Astrocyte (in vitro differentiated cells and primary cell): ENCODE measurements at regions not wholly inside any gene's neighbourhood (a gene's known extent, or its start where the extent isn't known, plus 50 kb on each side); places are given as distances from the start of the nearest gene placed in this dataset.

Experiments
- DNase-seq: peaks from one replicate; pipeline ENCODE4 v3.0.0-alpha.2; 2010; ENCODE audit warnings: low read depth
- FAIRE-seq: peaks from 2 replicates; lab custom pipeline; 2011; peaks lifted over from hg19 to GRCh38; lab: Jason Lieb, UNC
- H2AFZ ChIP-seq: 2 replicates; pipeline ENCODE4 v1.6.0; 2012; ENCODE audit warnings: low read depth, low read length, inconsistent platforms
- H3K27ac ChIP-seq: 2 replicates; pipeline ENCODE4 v1.5.1; 2011; ENCODE audit warnings: low read depth, low read length, inconsistent platforms
- H3K27me3 ChIP-seq: 2 replicates; pipeline ENCODE4 v1.6.0; 2011; ENCODE audit warnings: low read length, inconsistent platforms; ENCODE audit not compliant: insufficient read depth
- H3K36me3 ChIP-seq: 2 replicates; pipeline ENCODE4 v1.5.1; 2011; ENCODE audit warnings: low read length, inconsistent platforms; ENCODE audit not compliant: insufficient read depth
- H3K4me1 ChIP-seq: 2 replicates; pipeline ENCODE4 v1.5.1; 2011; ENCODE audit warnings: low read length, inconsistent platforms; ENCODE audit not compliant: insufficient read depth
- H3K4me2 ChIP-seq: 2 replicates; pipeline ENCODE4 v1.6.0; 2012; ENCODE audit warnings: low read length, inconsistent platforms
- H3K4me3 ChIP-seq: 2 replicates; pipeline ENCODE4 v1.5.1; 2011; ENCODE audit warnings: low read depth, mild to moderate bottlenecking, low read length, inconsistent platforms; ENCODE audit not compliant: insufficient read depth
- H3K79me2 ChIP-seq: 2 replicates; pipeline ENCODE4 v1.6.0; 2012; ENCODE audit warnings: mild to moderate bottlenecking, low read length, inconsistent platforms; ENCODE audit not compliant: insufficient read depth
- H3K9ac ChIP-seq: 2 replicates; pipeline ENCODE4 v1.6.0; 2012; ENCODE audit warnings: mild to moderate bottlenecking, low read length, inconsistent platforms
- H3K9me3 ChIP-seq: 2 replicates; pipeline ENCODE4 v1.5.1; 2012; ENCODE audit warnings: low read depth, mild to moderate bottlenecking, low read length, inconsistent platforms; ENCODE audit not compliant: insufficient read depth
- H4K20me1 ChIP-seq: 2 replicates; pipeline ENCODE4 v1.6.0; 2012; ENCODE audit warnings: low read length, inconsistent platforms; ENCODE audit not compliant: insufficient read depth
- H3K27ac Mint-ChIP-seq: one replicate; pipeline ENCODE4 v1.8.0; 2021; ENCODE audit warnings: mild to moderate bottlenecking, mixed read lengths; ENCODE audit not compliant: unreplicated experiment
- H3K27me3 Mint-ChIP-seq: one replicate; pipeline ENCODE4 v1.8.0; 2021; ENCODE audit warnings: low read depth, mixed read lengths; ENCODE audit not compliant: unreplicated experiment
- H3K36me3 Mint-ChIP-seq: one replicate; pipeline ENCODE4 v1.8.0; 2021; ENCODE audit warnings: low read depth, mixed read lengths; ENCODE audit not compliant: unreplicated experiment
- H3K4me1 Mint-ChIP-seq: one replicate; pipeline ENCODE4 v1.8.0; 2021; ENCODE audit warnings: low read depth, mixed read lengths; ENCODE audit not compliant: unreplicated experiment
- H3K4me3 Mint-ChIP-seq: one replicate; pipeline ENCODE4 v1.8.0; 2021; ENCODE audit warnings: mild to moderate bottlenecking, moderate library complexity, mixed read lengths; ENCODE audit not compliant: unreplicated experiment
- H3K9me3 Mint-ChIP-seq: one replicate; pipeline ENCODE4 v1.8.0; 2021; ENCODE audit warnings: mild to moderate bottlenecking, mixed read lengths; ENCODE audit not compliant: unreplicated experiment
- EZH2 ChIP-seq: IDR thresholded peaks from 2 replicates; pipeline ENCODE4 v1.6.1; 2012; ENCODE audit warnings: mild to moderate bottlenecking, low read length, inconsistent platforms; ENCODE audit not compliant: insufficient read depth
- TF ChIP-seq, protein P1 (sequence below): IDR thresholded peaks from 2 replicates; pipeline ENCODE4 v1.5.1; 2011; ENCODE audit warnings: low read depth, mild to moderate bottlenecking, inconsistent platforms, low read length, moderate library complexity; ENCODE audit not compliant: insufficient read depth

DNA sequence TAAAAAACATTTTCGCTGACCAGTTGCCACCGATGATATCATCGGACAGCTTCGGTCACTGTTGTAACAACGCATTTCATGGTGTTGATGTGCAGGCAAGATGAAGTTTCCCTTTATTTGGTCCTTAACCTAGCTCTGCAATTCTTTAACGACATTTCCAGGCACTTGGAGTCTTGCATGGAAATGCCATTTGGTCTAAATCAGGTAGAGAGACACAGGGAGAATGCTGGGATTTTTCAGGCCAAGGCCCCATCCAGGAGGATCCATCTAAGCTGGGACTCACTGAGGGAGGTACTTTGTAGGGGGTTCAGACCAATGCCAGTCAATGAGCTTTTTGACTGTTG lies 121.5 kb upstream of the RCN1 start:
- peak overlapping the region; percentile 14 for H3K4me3 ChIP-seq
- no peak for DNase-seq
- H2AFZ ChIP-seq = peak overlapping the region; percentile 22
- no peak overlapping the region for H3K4me3 Mint-ChIP-seq
- H3K4me1 Mint-ChIP-seq = no peaks in the 10 kb centered on the region
- H3K27ac ChIP-seq = peak overlapping the region; percentile 37
- H3K36me3 Mint-ChIP-seq = peaks cover 3% of the 10 kb centered on the region
- no peak for FAIRE-seq
- H3K4me2 ChIP-seq = peak overlapping the region; percentile 77
- H3K27me3 ChIP-seq = no peaks in the 10 kb centered on the region
- TF ChIP-seq, protein P1, sequence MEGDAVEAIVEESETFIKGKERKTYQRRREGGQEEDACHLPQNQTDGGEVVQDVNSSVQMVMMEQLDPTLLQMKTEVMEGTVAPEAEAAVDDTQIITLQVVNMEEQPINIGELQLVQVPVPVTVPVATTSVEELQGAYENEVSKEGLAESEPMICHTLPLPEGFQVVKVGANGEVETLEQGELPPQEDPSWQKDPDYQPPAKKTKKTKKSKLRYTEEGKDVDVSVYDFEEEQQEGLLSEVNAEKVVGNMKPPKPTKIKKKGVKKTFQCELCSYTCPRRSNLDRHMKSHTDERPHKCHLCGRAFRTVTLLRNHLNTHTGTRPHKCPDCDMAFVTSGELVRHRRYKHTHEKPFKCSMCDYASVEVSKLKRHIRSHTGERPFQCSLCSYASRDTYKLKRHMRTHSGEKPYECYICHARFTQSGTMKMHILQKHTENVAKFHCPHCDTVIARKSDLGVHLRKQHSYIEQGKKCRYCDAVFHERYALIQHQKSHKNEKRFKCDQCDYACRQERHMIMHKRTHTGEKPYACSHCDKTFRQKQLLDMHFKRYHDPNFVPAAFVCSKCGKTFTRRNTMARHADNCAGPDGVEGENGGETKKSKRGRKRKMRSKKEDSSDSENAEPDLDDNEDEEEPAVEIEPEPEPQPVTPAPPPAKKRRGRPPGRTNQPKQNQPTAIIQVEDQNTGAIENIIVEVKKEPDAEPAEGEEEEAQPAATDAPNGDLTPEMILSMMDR = no peak
- TF ChIP-seq EZH2 = no peak
- H3K9ac ChIP-seq = peak overlapping the region; percentile 25
- peaks cover 12% of the 10 kb centered on the region for H3K27me3 Mint-ChIP-seq
- no peaks in the 10 kb centered on the region for H3K36me3 ChIP-seq
- H3K27ac Mint-ChIP-seq = no peak overlapping the region
- peaks cover 5% of the 10 kb centered on the region for H3K9me3 Mint-ChIP-seq
- H3K79me2 ChIP-seq = no peaks in the 10 kb centered on the region
- no peaks in the 10 kb centered on the region for H3K9me3 ChIP-seq
- no peaks in the 10 kb centered on the region for H4K20me1 ChIP-seq
- H3K4me1 ChIP-seq = peaks cover 10% of the 10 kb centered on the region

DNA sequence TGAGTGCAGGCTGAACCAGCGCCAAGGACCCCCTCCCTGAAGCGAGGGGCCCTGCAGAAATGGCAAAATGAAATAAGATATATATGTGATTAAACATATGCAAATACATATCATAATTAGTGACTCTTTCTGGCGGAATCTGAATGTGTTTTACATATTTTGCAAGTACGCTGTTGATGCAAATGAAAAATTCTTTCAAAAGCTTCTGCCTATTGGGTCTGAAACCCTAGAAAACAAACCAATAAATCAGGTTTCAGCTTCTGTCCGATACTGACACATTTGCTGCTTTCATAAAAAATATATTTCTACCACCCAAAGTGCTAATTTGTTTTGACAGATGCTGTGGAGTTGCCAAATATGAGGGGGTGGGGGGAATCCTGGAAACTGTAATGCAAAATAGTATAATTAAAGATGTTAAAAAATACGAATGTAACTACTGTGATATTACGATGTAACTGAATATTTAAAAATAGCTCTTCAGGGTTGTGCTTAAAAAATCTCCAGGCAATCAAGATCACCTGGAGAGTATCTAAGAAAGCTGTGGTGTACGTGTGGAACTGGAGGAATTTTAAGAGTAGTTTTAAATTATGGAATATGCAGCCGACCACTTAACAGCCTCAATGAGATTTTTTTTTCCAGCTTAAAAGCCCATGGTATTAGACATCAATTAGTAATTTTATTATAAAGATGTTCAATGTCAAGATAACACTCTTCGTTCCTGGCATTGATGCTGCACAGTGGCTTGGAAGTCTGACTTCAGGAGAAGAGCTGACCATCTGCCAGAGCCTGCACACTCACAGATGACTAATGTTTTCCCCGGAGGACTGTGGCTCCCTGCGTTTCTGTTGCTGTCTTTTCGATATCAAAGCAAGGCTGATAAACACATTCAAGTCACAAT lies 122.2 kb upstream of the RCN1 start:
- Histone ChIP-seq H4K20me1 (no peaks in the 10 kb centered on the region), H3K4me2 (peak overlapping the region; percentile 77), H3K9me3 (no peaks in the 10 kb centered on the region), H3K79me2 (no peaks in the 10 kb centered on the region), H3K4me3 (peak overlapping the region; percentile 14), H3K27me3 (no peaks in the 10 kb centered on the region), H3K4me1 (peaks cover 9% of the 10 kb centered on the region), H3K36me3 (no peaks in the 10 kb centered on the region), H3K27ac (peak overlapping the region; percentile 37), H2AFZ (peak overlapping the region; percentile 22), H3K9ac (peak overlapping the region; percentile 25)
- peaks cover 5% of the 10 kb centered on the region for H3K9me3 Mint-ChIP-seq
- DNase-seq (peak; percentile 90), FAIRE-seq (peak; percentile 56)
- peaks cover 10% of the 10 kb centered on the region for H3K27me3 Mint-ChIP-seq
- no peak overlapping the region for H3K27ac Mint-ChIP-seq
- TF ChIP-seq, protein P1 = no peak
- no peak for TF ChIP-seq EZH2
- no peak overlapping the region for H3K4me3 Mint-ChIP-seq
- H3K4me1 Mint-ChIP-seq = no peaks in the 10 kb centered on the region
- H3K36me3 Mint-ChIP-seq = peaks cover 3% of the 10 kb centered on the region
